ENCODE measurements at regions not wholly inside any gene's neighbourhood (a gene's known extent, or its start where the extent isn't known, plus 50 kb on each side); places are given as distances from the start of the nearest gene placed in this dataset.

DNA sequence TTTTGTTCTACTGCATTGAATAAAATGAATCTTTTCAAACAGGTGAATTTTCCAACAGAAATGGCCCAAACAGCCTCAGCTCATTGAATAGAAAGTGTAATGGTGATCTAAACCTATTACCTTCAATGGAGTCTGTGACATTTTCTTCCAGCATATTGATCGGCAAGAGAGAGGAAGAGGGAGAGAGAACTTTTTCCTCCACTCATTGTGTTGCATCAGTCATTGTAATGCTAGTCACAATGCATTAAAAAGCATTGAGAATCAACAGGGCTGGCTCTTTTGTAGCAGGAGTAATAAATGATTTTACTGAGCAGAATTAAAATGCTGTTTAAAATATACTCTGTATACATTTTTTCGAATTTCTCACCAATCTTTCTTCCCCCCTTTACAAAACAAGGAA, 1794.5 kb upstream of the CELF4 start:
- Histone ChIP-seq H3K27me3 (no peaks in the 10 kb centered on the region), H3K9me3 (no peaks in the 10 kb centered on the region), H3K4me3 (no peak overlapping the region), H3K27ac (no peak overlapping the region), H3K36me3 (no peaks in the 10 kb centered on the region), H3K4me1 (no peaks in the 10 kb centered on the region)
- 68 to 77% (median 71%) methylated on average over 2 of the region's 2 CpGs for WGBS, 4 donors
- no peak for ATAC-seq
- intact Hi-C loops (cut with DNase I), result no loop called here
- no peak for TF ChIP-seq POLR2A (IDR thresholded peaks at IDR 0.05)
- TF ChIP-seq, protein P1, sequence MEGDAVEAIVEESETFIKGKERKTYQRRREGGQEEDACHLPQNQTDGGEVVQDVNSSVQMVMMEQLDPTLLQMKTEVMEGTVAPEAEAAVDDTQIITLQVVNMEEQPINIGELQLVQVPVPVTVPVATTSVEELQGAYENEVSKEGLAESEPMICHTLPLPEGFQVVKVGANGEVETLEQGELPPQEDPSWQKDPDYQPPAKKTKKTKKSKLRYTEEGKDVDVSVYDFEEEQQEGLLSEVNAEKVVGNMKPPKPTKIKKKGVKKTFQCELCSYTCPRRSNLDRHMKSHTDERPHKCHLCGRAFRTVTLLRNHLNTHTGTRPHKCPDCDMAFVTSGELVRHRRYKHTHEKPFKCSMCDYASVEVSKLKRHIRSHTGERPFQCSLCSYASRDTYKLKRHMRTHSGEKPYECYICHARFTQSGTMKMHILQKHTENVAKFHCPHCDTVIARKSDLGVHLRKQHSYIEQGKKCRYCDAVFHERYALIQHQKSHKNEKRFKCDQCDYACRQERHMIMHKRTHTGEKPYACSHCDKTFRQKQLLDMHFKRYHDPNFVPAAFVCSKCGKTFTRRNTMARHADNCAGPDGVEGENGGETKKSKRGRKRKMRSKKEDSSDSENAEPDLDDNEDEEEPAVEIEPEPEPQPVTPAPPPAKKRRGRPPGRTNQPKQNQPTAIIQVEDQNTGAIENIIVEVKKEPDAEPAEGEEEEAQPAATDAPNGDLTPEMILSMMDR (IDR thresholded peaks at IDR 0.05), result no peak
- no peak for DNase-seq

DNA sequence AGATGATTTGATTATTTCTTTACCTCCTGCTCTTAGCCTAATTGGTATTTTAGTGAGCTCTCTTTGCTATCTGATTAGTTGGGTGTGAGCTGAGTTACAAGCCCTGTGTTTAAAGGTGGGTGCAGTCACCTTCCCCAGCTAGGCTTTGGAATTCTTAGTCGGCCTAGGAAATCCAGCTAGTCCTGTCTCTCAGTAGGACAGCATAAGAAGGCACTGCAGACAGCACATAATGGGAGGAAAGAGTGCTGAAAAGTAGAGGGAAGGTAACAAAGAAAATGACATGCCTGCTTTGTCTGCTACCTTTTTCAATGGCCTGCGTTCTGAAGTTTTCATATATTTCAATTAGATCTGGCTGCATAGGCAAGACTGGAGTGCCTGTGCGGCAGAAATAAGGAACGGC, 1794.0 kb upstream of the CELF4 start:
- H3K27me3 ChIP-seq, result no peaks in the 10 kb centered on the region
- TF ChIP-seq, protein P1 (IDR thresholded peaks at IDR 0.05), result no peak
- TF ChIP-seq POLR2A (IDR thresholded peaks at IDR 0.05), result no peak
- no peak for ATAC-seq
- H3K4me3 ChIP-seq, result no peak overlapping the region
- no peaks in the 10 kb centered on the region for H3K4me1 ChIP-seq
- no peak for DNase-seq
- no peak overlapping the region for H3K27ac ChIP-seq
- no peaks in the 10 kb centered on the region for H3K36me3 ChIP-seq
- no peaks in the 10 kb centered on the region for H3K9me3 ChIP-seq
- intact Hi-C loops (cut with DNase I), result no loop called here
- WGBS, 4 donors, result 83 to 91% (median 87%) methylated on average over 4 of the region's 4 CpGs

DNA sequence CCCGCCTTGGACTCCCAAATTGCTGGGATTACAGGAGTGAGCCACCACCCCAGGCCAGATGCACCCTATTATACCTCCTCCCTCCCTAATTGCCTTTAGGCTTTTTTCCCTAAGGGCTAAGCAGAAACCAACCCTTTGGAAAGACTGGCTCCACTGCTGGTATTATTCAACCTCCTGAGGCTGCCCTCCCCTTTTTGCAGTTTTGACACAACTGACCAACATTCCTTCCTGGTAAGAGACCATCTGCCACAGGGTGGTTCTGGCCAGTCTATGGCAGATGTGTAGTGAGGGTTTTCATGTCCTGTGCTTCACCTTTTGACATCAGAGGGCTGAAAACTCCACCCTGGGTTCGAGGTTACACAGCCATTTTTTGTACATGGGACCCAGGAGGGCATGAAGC, 1785.3 kb upstream of the CELF4 start:
- H3K9me3 ChIP-seq, result no peaks in the 10 kb centered on the region

DNA sequence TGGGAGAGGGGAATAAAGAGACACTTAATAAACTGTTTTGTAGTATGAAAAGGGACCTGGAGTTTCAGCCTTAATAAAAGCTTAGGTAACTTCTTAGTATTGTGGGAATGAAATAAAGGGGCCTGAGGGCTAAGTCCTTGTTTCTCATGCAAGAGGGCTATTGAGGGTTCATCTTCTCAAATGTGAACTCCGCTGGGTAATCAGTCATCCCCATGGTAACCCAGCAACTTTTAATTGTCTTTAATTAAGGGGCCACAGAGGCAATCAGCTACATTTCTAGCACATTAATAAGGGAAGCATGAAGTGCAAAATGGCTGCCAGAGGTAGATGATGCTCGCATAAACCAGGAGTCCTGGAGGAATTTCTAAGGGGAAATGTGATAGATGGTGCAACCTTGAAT, 1784.2 kb upstream of the CELF4 start:
- WGBS, 4 donors, result 94 to 97% (median 96%) methylated on average over 2 of the region's 2 CpGs
- no peak overlapping the region for H3K27ac ChIP-seq
- H3K9me3 ChIP-seq, result no peaks in the 10 kb centered on the region
- intact Hi-C loops (cut with DNase I), result no loop called here
- no peaks in the 10 kb centered on the region for H3K27me3 ChIP-seq
- H3K4me1 ChIP-seq, result no peaks in the 10 kb centered on the region
- no peak overlapping the region for H3K4me3 ChIP-seq
- ATAC-seq (no peak), DNase-seq (no peak)
- no peaks in the 10 kb centered on the region for H3K36me3 ChIP-seq
- TF ChIP-seq, protein P1 (IDR thresholded peaks at IDR 0.05), result no peak
- no peak for TF ChIP-seq POLR2A (IDR thresholded peaks at IDR 0.05)

More for the DNA sequence above, 1785.3 kb upstream of the CELF4 start:
- Histone ChIP-seq H3K36me3 (no peaks in the 10 kb centered on the region), H3K4me1 (no peaks in the 10 kb centered on the region), H3K27ac (no peak overlapping the region), H3K4me3 (no peak overlapping the region), H3K27me3 (no peaks in the 10 kb centered on the region)
- no peak for DNase-seq
- intact Hi-C loops (cut with DNase I), result no loop called here
- WGBS, 4 donors, result 85 to 94% (median 89%) methylated on average over 2 of the region's 2 CpGs
- TF ChIP-seq POLR2A (IDR thresholded peaks at IDR 0.05), result no peak
- TF ChIP-seq, protein P1 (IDR thresholded peaks at IDR 0.05), result no peak
- no peak for ATAC-seq
